Endothelial cell of umbilical vein (primary cell): ENCODE measurements at regions not wholly inside any gene's neighbourhood (a gene's known extent, or its start where the extent isn't known, plus 50 kb on each side); places are given as distances from the start of the nearest gene placed in this dataset.

Experiments
- BruUV-seq: library from RNA; stranded (reverse); fragments of 400-500 nt; replicated peaks from 2 replicates; lab custom pipeline; 2021; lab: Mats Ljungman, UMichigan
- CTCF ChIA-PET: fragments of 300-600, 350-600 bp; sonication (Branson Sonifier 250); formaldehyde crosslinking; loops from one replicate; lab custom pipeline; 2021; ENCODE audit warnings: antibody characterized with exemption, inconsistent platforms; lab: Charles Lee
- POLR2A ChIA-PET: fragments of 300-600, 350-600 bp; sonication (Branson Sonifier 250); formaldehyde crosslinking; loops from one replicate; lab custom pipeline; 2021; ENCODE audit warnings: antibody characterized with exemption, inconsistent platforms; lab: Charles Lee
- DNase-seq: peaks from one replicate; pipeline ENCODE4 v3.0.0-alpha.2; 2011; ENCODE audit warnings: low read depth, low spot score
- FAIRE-seq: peaks from 2 replicates; lab custom pipeline; 2011; peaks lifted over from hg19 to GRCh38; lab: Jason Lieb, UNC
- H2AFZ ChIP-seq: 2 replicates; pipeline ENCODE4 v1.6.0; 2012; ENCODE audit warnings: low read depth, low read length, control low read depth, inconsistent platforms
- H3K27ac ChIP-seq: 2 replicates; pipeline ENCODE4 v1.5.1; 2011; ENCODE audit warnings: low read depth, mild to moderate bottlenecking, control low read depth, low read length, moderate library complexity; ENCODE audit not compliant: insufficient read depth
- H3K27me3 ChIP-seq, 2 experiments: 2 replicates each; pipeline versions ENCODE4 v1.6.0 to v1.6.1; 2011; ENCODE audit warnings: low read length in 2 of 2, mixed read lengths in 1 of 2; ENCODE audit not compliant: control insufficient read depth in 2 of 2, insufficient read depth in 2 of 2
- H3K36me3 ChIP-seq, 2 experiments: 2 replicates in 1 of 2; 3 replicates in 1 of 2; pipeline ENCODE4 v1.5.1; 2011; ENCODE audit warnings: low read length in 2 of 2, mild to moderate bottlenecking in 1 of 2, moderate library complexity in 1 of 2; ENCODE audit not compliant: control insufficient read depth in 2 of 2, insufficient read depth in 2 of 2; ENCODE audit errors: extremely low read depth in 1 of 2
- H3K4me1 ChIP-seq: 3 replicates; pipeline ENCODE4 v1.5.1; 2011; ENCODE audit warnings: mild to moderate bottlenecking, low read length; ENCODE audit not compliant: control insufficient read depth, insufficient read depth; ENCODE audit errors: extremely low read depth
- H3K4me2 ChIP-seq: 2 replicates; pipeline ENCODE4 v1.6.1; 2011; ENCODE audit warnings: low read length, control low read depth, mixed read lengths; ENCODE audit not compliant: insufficient read depth
- H3K4me3 ChIP-seq, 3 experiments: fragments of 200-600 bp in 1 of 3; sonication (generic), shearing (Covaris generic) in 1 of 3; replicated peaks in 1 of 3; 2 replicates each; pipeline ENCODE4 v1.5.1; 2011 to 2016; ENCODE audit warnings: control low read depth in 3 of 3, low read length in 3 of 3, mild to moderate bottlenecking in 2 of 3, inconsistent platforms in 1 of 3, low read depth in 1 of 3, moderate library complexity in 1 of 3; ENCODE audit not compliant: insufficient read depth in 1 of 3
- H3K79me2 ChIP-seq: 2 replicates; pipeline ENCODE4 v1.6.0; 2012; ENCODE audit warnings: low read length, inconsistent platforms; ENCODE audit not compliant: control insufficient read depth, insufficient read depth
- H3K9ac ChIP-seq: replicated peaks from 2 replicates; pipeline ENCODE3; 2011; ENCODE audit warnings: low read length, control low read depth; ENCODE audit not compliant: insufficient read depth; ENCODE audit errors: extremely low read depth
- H3K9me1 ChIP-seq: replicated peaks from 3 replicates; pipeline ENCODE4 v1.6.0; 2011; ENCODE audit warnings: mild to moderate bottlenecking, low read length; ENCODE audit not compliant: control insufficient read depth, insufficient read depth; ENCODE audit errors: extremely low read depth
- H3K9me3 ChIP-seq: replicated peaks from 2 replicates; pipeline ENCODE4 v1.5.1; 2012; ENCODE audit warnings: low read length, inconsistent platforms; ENCODE audit not compliant: control insufficient read depth, insufficient read depth
- H4K20me1 ChIP-seq: replicated peaks from 2 replicates; pipeline ENCODE3; 2011; ENCODE audit warnings: mild to moderate bottlenecking, low read length; ENCODE audit not compliant: control insufficient read depth, insufficient read depth; ENCODE audit errors: extremely low read depth
- EZH2 ChIP-seq: IDR thresholded peaks from 2 replicates; pipeline ENCODE4 v1.6.1; 2012; ENCODE audit warnings: borderline replicate concordance, low read depth, mild to moderate bottlenecking, moderate library complexity, low read length, inconsistent platforms; ENCODE audit not compliant: severe bottlenecking
- FOS ChIP-seq: IDR thresholded peaks from 2 replicates; pipeline ENCODE4 v1.6.1; 2011; ENCODE audit warnings: mild to moderate bottlenecking, low read length, moderate library complexity, borderline replicate concordance; ENCODE audit not compliant: insufficient read depth
- GATA2 ChIP-seq: IDR thresholded peaks from 2 replicates; pipeline ENCODE4 v1.7.0; 2011; ENCODE audit warnings: low read depth, mild to moderate bottlenecking, moderate library complexity, mixed read lengths, low read length; ENCODE audit not compliant: insufficient read length, insufficient read depth
- JUN ChIP-seq: IDR thresholded peaks from 2 replicates; pipeline ENCODE4 v1.6.1; 2011; ENCODE audit warnings: borderline replicate concordance, low read depth; ENCODE audit not compliant: insufficient read length, insufficient read depth
- POLR2A ChIP-seq: IDR thresholded peaks from 2 replicates; pipeline ENCODE4 v1.6.1; 2012; ENCODE audit warnings: low read depth, mild to moderate bottlenecking, control low read depth, low read length
- POLR2AphosphoS5 ChIP-seq: IDR thresholded peaks from 2 replicates; pipeline ENCODE4 v1.6.1; 2012; ENCODE audit warnings: low read depth, mild to moderate bottlenecking, control low read depth, low read length, moderate library complexity; ENCODE audit not compliant: insufficient read depth
- dilution Hi-C: fragments of 300-500 bp; cut with MboI; formaldehyde crosslinking; loops from one replicate; pipeline ENCODE4 v1.15.0; 2019; ENCODE audit warnings: low sequenced_read_pairs; ENCODE audit not compliant: extremely low pct_ligation_motif_present
- intact Hi-C: fragments of 100-400 bp; cut with micrococcal nuclease; formaldehyde crosslinking; loops from one replicate; pipeline ENCODE4 v1.10.0; 2022
- TF ChIP-seq, protein P1 (sequence below): IDR thresholded peaks from 2 replicates; pipeline ENCODE4 v1.6.1; 2011; ENCODE audit not compliant: insufficient read depth, insufficient read length
- TF ChIP-seq, protein P2 (sequence below), 2 donors: IDR thresholded peaks; 1 replicate in 1 of 2; 2 replicates in 1 of 2; pipeline ENCODE4 v1.5.1; 2011; ENCODE audit warnings: low read length in 2 of 2, mild to moderate bottlenecking in 2 of 2, moderate library complexity in 2 of 2, control low read depth in 1 of 2, inconsistent platforms in 1 of 2, low read depth in 1 of 2; ENCODE audit not compliant: insufficient read depth in 1 of 2; ENCODE audit errors: extremely low read depth in 1 of 2

DNA sequence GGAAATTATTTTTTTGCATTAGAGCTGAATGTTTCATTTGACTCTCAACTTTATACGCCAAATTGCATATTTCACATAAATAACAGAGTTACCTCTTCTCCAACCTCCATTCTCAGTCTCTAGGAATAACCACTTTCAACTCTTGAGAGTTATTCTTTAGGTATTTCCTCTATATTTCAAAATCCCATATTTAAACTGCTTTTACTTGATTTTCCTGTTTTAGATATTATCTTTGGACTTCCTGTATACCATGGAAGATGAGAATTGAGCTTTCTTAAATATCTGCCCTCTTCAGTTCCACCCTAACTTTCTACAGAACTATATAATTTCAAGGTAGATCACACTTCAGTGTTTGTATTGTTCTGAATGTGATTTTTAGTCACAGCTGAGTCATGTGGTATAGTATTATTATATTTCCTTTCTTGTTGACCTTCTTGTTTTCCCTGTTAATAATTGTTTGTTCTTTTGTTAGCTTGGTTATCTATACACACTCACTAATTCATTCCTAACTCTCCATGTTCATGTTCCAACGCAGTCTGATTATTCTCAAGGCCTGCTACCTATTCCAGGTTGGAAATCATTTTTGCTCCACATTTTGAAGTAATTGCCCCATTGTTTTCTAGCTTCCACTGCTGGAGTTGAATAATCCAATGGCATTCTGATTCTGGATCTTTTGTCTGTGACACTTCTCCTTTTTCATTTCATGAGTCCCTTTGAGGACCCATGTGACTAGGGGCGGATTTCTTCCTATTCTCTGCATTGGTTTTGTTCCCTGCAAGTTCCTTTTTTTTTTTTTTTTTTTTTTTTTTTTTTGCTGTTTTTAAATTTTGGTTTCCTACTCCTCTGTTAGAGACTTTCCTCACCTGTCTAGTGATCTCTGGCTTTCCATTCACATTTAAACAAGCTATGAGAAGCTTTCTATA is 156.8 kb upstream of the RBMS1 start:
- dilution Hi-C loops = no loop called here
- Histone ChIP-seq H3K79me2 (no peaks in the 10 kb centered on the region), H3K27ac (peak overlapping the region; percentile 20), H3K9me1 (no peaks in the 10 kb centered on the region), H3K36me3 (no peaks in the 10 kb centered on the region), H3K4me3 (no peak overlapping the region), H3K27me3 (peaks cover 0 to 2% of the 10 kb centered on the region in 2 experiments), H4K20me1 (no peaks in the 10 kb centered on the region), H3K9me3 (no peaks in the 10 kb centered on the region), H3K9ac (no peak overlapping the region), H3K4me2 (peak overlapping the region; percentile 66), H3K4me1 (peaks cover 32% of the 10 kb centered on the region), H2AFZ (no peak overlapping the region)
- peak; percentile 58 for DNase-seq
- TF ChIP-seq JUN (peak; percentile 42), POLR2AphosphoS5 (no peak), GATA2 (peak; percentile 21), POLR2A (no peak), EZH2 (no peak), FOS (peak; percentile 68)
- TF ChIP-seq, protein P1, sequence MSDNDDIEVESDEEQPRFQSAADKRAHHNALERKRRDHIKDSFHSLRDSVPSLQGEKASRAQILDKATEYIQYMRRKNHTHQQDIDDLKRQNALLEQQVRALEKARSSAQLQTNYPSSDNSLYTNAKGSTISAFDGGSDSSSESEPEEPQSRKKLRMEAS = no peak
- TF ChIP-seq, protein P2, sequence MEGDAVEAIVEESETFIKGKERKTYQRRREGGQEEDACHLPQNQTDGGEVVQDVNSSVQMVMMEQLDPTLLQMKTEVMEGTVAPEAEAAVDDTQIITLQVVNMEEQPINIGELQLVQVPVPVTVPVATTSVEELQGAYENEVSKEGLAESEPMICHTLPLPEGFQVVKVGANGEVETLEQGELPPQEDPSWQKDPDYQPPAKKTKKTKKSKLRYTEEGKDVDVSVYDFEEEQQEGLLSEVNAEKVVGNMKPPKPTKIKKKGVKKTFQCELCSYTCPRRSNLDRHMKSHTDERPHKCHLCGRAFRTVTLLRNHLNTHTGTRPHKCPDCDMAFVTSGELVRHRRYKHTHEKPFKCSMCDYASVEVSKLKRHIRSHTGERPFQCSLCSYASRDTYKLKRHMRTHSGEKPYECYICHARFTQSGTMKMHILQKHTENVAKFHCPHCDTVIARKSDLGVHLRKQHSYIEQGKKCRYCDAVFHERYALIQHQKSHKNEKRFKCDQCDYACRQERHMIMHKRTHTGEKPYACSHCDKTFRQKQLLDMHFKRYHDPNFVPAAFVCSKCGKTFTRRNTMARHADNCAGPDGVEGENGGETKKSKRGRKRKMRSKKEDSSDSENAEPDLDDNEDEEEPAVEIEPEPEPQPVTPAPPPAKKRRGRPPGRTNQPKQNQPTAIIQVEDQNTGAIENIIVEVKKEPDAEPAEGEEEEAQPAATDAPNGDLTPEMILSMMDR (IDR thresholded peaks at IDR 0.05; ENCODE audit: extremely low read depth in 1 of 2, insufficient read depth in 1 of 2, low read depth in 1 of 2, low read length in 2 of 2) = no peak
- POLR2A ChIA-PET = interaction anchor here (0.7 to 1.9 kb wide), 2 partner anchors 10 to 16 kb away, joined by 3 to 13 read pairs; no protein-coding TSS in a partner anchor
- CTCF ChIA-PET = interaction anchor here (0.9 to 3.1 kb wide), 5 partner anchors 13 to 320 kb away, joined by 3 to 14 read pairs (median 3); no protein-coding TSS in a partner anchor
- intact Hi-C loops = no loop called here
- BruUV-seq = no TSS peak
- FAIRE-seq = peak; percentile 66
